Activated T-helper 2 cell treated with anti-CD3 and anti-CD28 coated beads, Interferon-gamma antibody, Interleukin-2, Interleukin-4, amounts not matched to agents 10 μg/mL and 5 μg/mL and 100 μg/mL, durations not matched to agents 14 hours and 24 hours and 36 hours (primary cell): ENCODE measurements at regions not wholly inside any gene's neighbourhood (a gene's known extent, or its start where the extent isn't known, plus 50 kb on each side); places are given as distances from the start of the nearest gene placed in this dataset.
"Not testable (repeated sequence)": the region's sequence is repeated elsewhere in the genome, so short reads cannot be mapped to it uniquely, and the experiment has no call there.

Experiments used
- DNase-seq: peaks from one replicate; pipeline ENCODE4 v3.0.0; 2021; ENCODE audit warnings: low spot score
- H3K27ac Mint-ChIP-seq: one replicate; pipeline ENCODE4 v1.8.0; 2021; ENCODE audit warnings: mixed read lengths
- H3K27me3 Mint-ChIP-seq: one replicate; pipeline ENCODE4 v1.8.0; 2021; ENCODE audit warnings: low read depth, mixed read lengths
- H3K36me3 Mint-ChIP-seq: one replicate; pipeline ENCODE4 v1.8.0; 2021; ENCODE audit warnings: low read depth, mixed read lengths
- H3K4me1 Mint-ChIP-seq: one replicate; pipeline ENCODE4 v1.8.0; 2021; ENCODE audit warnings: low read depth, mixed read lengths
- H3K4me3 Mint-ChIP-seq: one replicate; pipeline ENCODE4 v1.8.0; 2021; ENCODE audit warnings: low read depth, mild to moderate bottlenecking, moderate library complexity, mixed read lengths
- H3K9me3 Mint-ChIP-seq: one replicate; pipeline ENCODE4 v1.8.0; 2021; ENCODE audit warnings: mixed read lengths
- intact Hi-C: fragments of 100-400 bp; cut with micrococcal nuclease; formaldehyde crosslinking; loops from one replicate; pipeline ENCODE4 v1.15.1; 2023

- intact Hi-C loops, H3K27ac Mint-ChIP-seq, H3K4me3 Mint-ChIP-seq, H3K9me3 Mint-ChIP-seq, H3K27me3 Mint-ChIP-seq, DNase-seq: not testable (repeated sequence)
- H3K36me3 Mint-ChIP-seq: peaks cover 47% of the 10 kb centered on the region
- H3K4me1 Mint-ChIP-seq: peaks cover 24% of the 10 kb centered on the region
Observed at GRCh38 chr7:35853194-35853593, 52.3 kb downstream of the SEPTIN7 start.

GRCh38 chr7:35854311-35854710 lies 53.5 kb downstream of the SEPTIN7 start:
- H3K4me1 Mint-ChIP-seq: peaks cover 24% of the 10 kb centered on the region
- DNase-seq: no peak
- H3K36me3 Mint-ChIP-seq: peaks cover 37% of the 10 kb centered on the region
- H3K27me3 Mint-ChIP-seq: no peaks in the 10 kb centered on the region
- intact Hi-C loops: no loop called here
- no peak overlapping the region for H3K4me3 Mint-ChIP-seq
- H3K9me3 Mint-ChIP-seq: no peaks in the 10 kb centered on the region
- H3K27ac Mint-ChIP-seq: no peak overlapping the region

GRCh38 chr7:35856175-35856574 lies 55.3 kb downstream of the SEPTIN7 start:
- no peak for DNase-seq
- Mint-ChIP-seq H3K27ac (no peak overlapping the region), H3K4me1 (peaks cover 23% of the 10 kb centered on the region), H3K4me3 (no peak overlapping the region), H3K36me3 (peaks cover 31% of the 10 kb centered on the region), H3K9me3 (no peaks in the 10 kb centered on the region), H3K27me3 (no peaks in the 10 kb centered on the region)
- intact Hi-C loops: no loop called here

- Mint-ChIP-seq H3K27me3 (no peaks in the 10 kb centered on the region), H3K36me3 (peaks cover 32% of the 10 kb centered on the region), H3K27ac (no peak overlapping the region), H3K4me1 (peaks cover 17% of the 10 kb centered on the region), H3K4me3 (no peak overlapping the region), H3K9me3 (no peaks in the 10 kb centered on the region)
- no peak for DNase-seq
- intact Hi-C loops: no loop called here
Observed at GRCh38 chr7:35860664-35861063, 59.8 kb downstream of the SEPTIN7 start.

- intact Hi-C loops: no loop called here
- no peak for DNase-seq
- Mint-ChIP-seq H3K27me3 (no peaks in the 10 kb centered on the region), H3K36me3 (peaks cover 55% of the 10 kb centered on the region), H3K9me3 (no peaks in the 10 kb centered on the region), H3K4me3 (no peak overlapping the region), H3K27ac (no peak overlapping the region), H3K4me1 (peaks cover 20% of the 10 kb centered on the region)
Observed at GRCh38 chr7:35865287-35865686, 64.4 kb downstream of the SEPTIN7 start.

GRCh38 chr7:35866186-35866585 lies 65.3 kb downstream of the SEPTIN7 start:
- intact Hi-C loops: no loop called here
- H3K36me3 Mint-ChIP-seq: peaks cover 61% of the 10 kb centered on the region

GRCh38 chr7:35869117-35869516 lies 68.3 kb downstream of the SEPTIN7 start:
- H3K4me3 Mint-ChIP-seq, H3K9me3 Mint-ChIP-seq, H3K27me3 Mint-ChIP-seq, intact Hi-C loops, DNase-seq: not testable (repeated sequence)
- peaks cover 20% of the 10 kb centered on the region for H3K4me1 Mint-ChIP-seq
- peaks cover 61% of the 10 kb centered on the region for H3K36me3 Mint-ChIP-seq
- H3K27ac Mint-ChIP-seq: peak overlapping the region; percentile 1

More at GRCh38 chr7:35866186-35866585, 65.3 kb downstream of the SEPTIN7 start:
- no peak for DNase-seq
- Mint-ChIP-seq H3K27ac (no peak overlapping the region), H3K4me3 (no peak overlapping the region), H3K4me1 (peaks cover 22% of the 10 kb centered on the region), H3K9me3 (no peaks in the 10 kb centered on the region), H3K27me3 (no peaks in the 10 kb centered on the region)

- Mint-ChIP-seq H3K9me3 (no peaks in the 10 kb centered on the region), H3K4me3 (no peak overlapping the region), H3K27ac (no peak overlapping the region), H3K27me3 (no peaks in the 10 kb centered on the region), H3K4me1 (peaks cover 20% of the 10 kb centered on the region), H3K36me3 (peaks cover 61% of the 10 kb centered on the region)
- intact Hi-C loops: no loop called here
- no peak for DNase-seq
Observed at GRCh38 chr7:35869810-35870209, 69.0 kb downstream of the SEPTIN7 start.

- intact Hi-C loops: no loop called here
- H3K9me3 Mint-ChIP-seq: no peaks in the 10 kb centered on the region
- H3K36me3 Mint-ChIP-seq: peaks cover 49% of the 10 kb centered on the region
- H3K4me1 Mint-ChIP-seq: peaks cover 23% of the 10 kb centered on the region
- no peak for DNase-seq
- H3K4me3 Mint-ChIP-seq: no peak overlapping the region
- no peaks in the 10 kb centered on the region for H3K27me3 Mint-ChIP-seq
- H3K27ac Mint-ChIP-seq: no peak overlapping the region
Observed at GRCh38 chr7:35871856-35872255, 71.0 kb downstream of the SEPTIN7 start.

- Mint-ChIP-seq H3K4me1 (peaks cover 9% of the 10 kb centered on the region), H3K27me3 (no peaks in the 10 kb centered on the region)
Observed at GRCh38 chr7:35874886-35875285, 74.0 kb downstream of the SEPTIN7 start.

GRCh38 chr7:35875292-35875691 lies 74.4 kb downstream of the SEPTIN7 start:
- Mint-ChIP-seq H3K36me3 (peaks cover 42% of the 10 kb centered on the region), H3K27me3 (no peaks in the 10 kb centered on the region), H3K27ac (no peak overlapping the region), H3K4me1 (peaks cover 7% of the 10 kb centered on the region), H3K4me3 (no peak overlapping the region), H3K9me3 (no peaks in the 10 kb centered on the region)
- no peak for DNase-seq
- intact Hi-C loops: no loop called here

More at GRCh38 chr7:35874886-35875285, 74.0 kb downstream of the SEPTIN7 start:
- peaks cover 43% of the 10 kb centered on the region for H3K36me3 Mint-ChIP-seq
- no peak for DNase-seq
- H3K27ac Mint-ChIP-seq: no peak overlapping the region
- H3K9me3 Mint-ChIP-seq: no peaks in the 10 kb centered on the region
- no peak overlapping the region for H3K4me3 Mint-ChIP-seq
- intact Hi-C loops: no loop called here

- Mint-ChIP-seq H3K4me3 (no peak overlapping the region), H3K9me3 (no peaks in the 10 kb centered on the region), H3K27me3 (no peaks in the 10 kb centered on the region), H3K27ac (no peak overlapping the region), H3K4me1 (peaks cover 3% of the 10 kb centered on the region), H3K36me3 (peaks cover 52% of the 10 kb centered on the region)
- no peak for DNase-seq
- intact Hi-C loops: no loop called here
Observed at GRCh38 chr7:35878351-35878750, 77.5 kb downstream of the SEPTIN7 start.

GRCh38 chr7:35887430-35887829 lies 86.6 kb downstream of the SEPTIN7 start:
- H3K4me3 Mint-ChIP-seq, H3K27me3 Mint-ChIP-seq, DNase-seq, H3K4me1 Mint-ChIP-seq, H3K27ac Mint-ChIP-seq, H3K9me3 Mint-ChIP-seq, intact Hi-C loops: not testable (repeated sequence)
- peaks cover 60% of the 10 kb centered on the region for H3K36me3 Mint-ChIP-seq

- no peak for DNase-seq
- no peaks in the 10 kb centered on the region for H3K27me3 Mint-ChIP-seq
- peaks cover 15% of the 10 kb centered on the region for H3K4me1 Mint-ChIP-seq
- intact Hi-C loops: no loop called here
- no peaks in the 10 kb centered on the region for H3K9me3 Mint-ChIP-seq
- no peak overlapping the region for H3K27ac Mint-ChIP-seq
- no peak overlapping the region for H3K4me3 Mint-ChIP-seq
- H3K36me3 Mint-ChIP-seq: peaks cover 63% of the 10 kb centered on the region
Observed at GRCh38 chr7:35889001-35889400, 88.1 kb downstream of the SEPTIN7 start.
